Right atrium auricular region (tissue), 2 donors: ENCODE measurements at regions not wholly inside any gene's neighbourhood (a gene's known extent, or its start where the extent isn't known, plus 50 kb on each side); places are given as distances from the start of the nearest gene placed in this dataset.

Experiments
- DNase-seq: peaks from one replicate; pipeline ENCODE4 v3.0.0-alpha.2; 2019; ENCODE audit warnings: low spot score
- H3K27ac ChIP-seq, 2 donors: fragments of 200-600 bp; sonication (generic); 1 replicate in 1 of 2; 2 replicates in 1 of 2; pipeline ENCODE4 v1.5.1; 2016 to 2019
- H3K27me3 ChIP-seq, 2 donors: fragments of 200-600 bp; sonication (generic); one replicate each; pipeline versions ENCODE4 v1.5.1 to v1.6.0; 2017 to 2019
- H3K36me3 ChIP-seq: fragments of 200-600 bp; sonication (generic); one replicate; pipeline ENCODE4 v1.5.1; 2016
- H3K4me1 ChIP-seq, 2 donors: fragments of 200-600 bp; sonication (generic); one replicate each; pipeline versions ENCODE4 v1.5.1 to v1.6.0; 2017 to 2019
- H3K4me3 ChIP-seq, 2 donors: fragments of 200-600 bp; sonication (generic); 1 replicate in 1 of 2; 2 replicates in 1 of 2; pipeline ENCODE4 v1.5.1; 2017 to 2019; ENCODE audit warnings: mild to moderate bottlenecking in 1 of 2, moderate library complexity in 1 of 2
- H3K9me3 ChIP-seq, 2 donors: fragments of 200-600 bp; sonication (generic); one replicate each; pipeline ENCODE4 v1.5.1; 2019
- TF ChIP-seq, protein P1 (sequence below), 2 donors: fragments of 200-600 bp; sonication (generic); IDR thresholded peaks; one replicate each; pipeline ENCODE4 v1.5.1; 2019; ENCODE audit warnings: antibody characterized with exemption in 2 of 2

DNA sequence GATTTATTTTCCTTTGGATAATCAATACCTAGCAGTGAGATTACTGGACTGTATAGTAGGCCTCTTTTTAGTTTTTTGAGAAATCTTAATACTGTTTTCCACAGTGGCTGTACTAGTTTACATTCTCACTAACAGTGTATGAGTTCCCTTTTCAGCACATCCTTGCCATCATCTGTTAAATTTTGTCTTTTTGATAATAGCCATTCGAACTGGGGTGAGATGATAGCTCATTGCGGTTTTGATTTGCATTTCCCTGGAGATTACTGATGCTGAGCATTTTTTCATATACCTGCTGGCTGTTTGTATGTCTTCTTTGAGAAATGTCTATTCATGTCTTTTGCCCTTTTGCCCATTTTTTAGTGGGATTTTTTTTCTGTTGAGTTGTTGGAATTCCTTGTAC is 210.8 kb downstream of the CGGBP1 start:
- H3K4me3 ChIP-seq, result no peak overlapping the region
- H3K27ac ChIP-seq, result no peak overlapping the region
- no peaks in the 10 kb centered on the region for H3K4me1 ChIP-seq
- peaks cover 0 to 7% of the 10 kb centered on the region in 2 donors for H3K9me3 ChIP-seq
- no peak for DNase-seq
- TF ChIP-seq, protein P1, sequence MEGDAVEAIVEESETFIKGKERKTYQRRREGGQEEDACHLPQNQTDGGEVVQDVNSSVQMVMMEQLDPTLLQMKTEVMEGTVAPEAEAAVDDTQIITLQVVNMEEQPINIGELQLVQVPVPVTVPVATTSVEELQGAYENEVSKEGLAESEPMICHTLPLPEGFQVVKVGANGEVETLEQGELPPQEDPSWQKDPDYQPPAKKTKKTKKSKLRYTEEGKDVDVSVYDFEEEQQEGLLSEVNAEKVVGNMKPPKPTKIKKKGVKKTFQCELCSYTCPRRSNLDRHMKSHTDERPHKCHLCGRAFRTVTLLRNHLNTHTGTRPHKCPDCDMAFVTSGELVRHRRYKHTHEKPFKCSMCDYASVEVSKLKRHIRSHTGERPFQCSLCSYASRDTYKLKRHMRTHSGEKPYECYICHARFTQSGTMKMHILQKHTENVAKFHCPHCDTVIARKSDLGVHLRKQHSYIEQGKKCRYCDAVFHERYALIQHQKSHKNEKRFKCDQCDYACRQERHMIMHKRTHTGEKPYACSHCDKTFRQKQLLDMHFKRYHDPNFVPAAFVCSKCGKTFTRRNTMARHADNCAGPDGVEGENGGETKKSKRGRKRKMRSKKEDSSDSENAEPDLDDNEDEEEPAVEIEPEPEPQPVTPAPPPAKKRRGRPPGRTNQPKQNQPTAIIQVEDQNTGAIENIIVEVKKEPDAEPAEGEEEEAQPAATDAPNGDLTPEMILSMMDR (IDR thresholded peaks at IDR 0.05), result no peak
- H3K36me3 ChIP-seq, result no peaks in the 10 kb centered on the region
- no peaks in the 10 kb centered on the region for H3K27me3 ChIP-seq

DNA sequence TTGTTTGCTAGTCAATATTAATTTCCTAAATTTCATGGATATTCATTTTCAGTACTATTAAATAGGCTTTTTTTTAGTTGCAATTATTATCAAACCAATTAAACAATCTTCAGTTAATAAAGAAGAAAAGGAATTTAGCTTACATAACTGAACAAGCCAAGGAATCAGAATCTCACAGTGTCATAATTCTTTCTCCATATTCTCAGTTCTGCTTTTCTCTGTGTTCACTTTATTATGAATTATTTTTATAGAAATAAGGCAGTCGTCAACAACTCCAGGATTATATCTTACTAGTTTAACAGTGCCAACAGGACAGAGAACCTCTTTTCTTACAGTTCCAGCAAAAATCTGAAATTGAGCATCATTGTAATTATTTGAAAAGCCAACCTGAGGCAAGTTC is 221.7 kb downstream of the CGGBP1 start:
- no peak for DNase-seq
- Histone ChIP-seq H3K27me3 (no peaks in the 10 kb centered on the region), H3K4me1 (no peaks in the 10 kb centered on the region), H3K4me3 (no peak overlapping the region), H3K27ac (no peak overlapping the region), H3K9me3 (peaks cover 0 to 13% of the 10 kb centered on the region in 2 donors), H3K36me3 (no peaks in the 10 kb centered on the region)
- TF ChIP-seq, protein P1 (IDR thresholded peaks at IDR 0.05), result no peak

DNA sequence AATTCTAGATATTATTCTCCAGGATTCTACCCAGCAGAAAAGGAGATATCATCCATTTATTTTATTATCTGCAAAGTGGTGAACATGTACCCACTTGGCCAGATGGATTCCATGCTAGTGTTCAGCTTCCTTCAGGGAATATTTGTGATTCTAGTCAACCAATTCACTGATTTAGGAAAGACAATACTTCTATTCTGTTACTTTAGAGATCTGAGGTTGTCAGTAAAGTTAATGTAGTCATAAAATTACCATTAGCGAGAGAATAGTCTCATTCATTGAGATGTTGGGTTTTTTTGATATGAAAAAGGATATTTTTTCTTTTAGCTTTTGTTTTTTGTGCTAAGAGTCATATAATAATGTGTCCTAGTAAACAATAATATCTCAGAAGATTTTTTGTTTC is 222.8 kb downstream of the CGGBP1 start:
- H3K9me3 ChIP-seq, result peaks cover 0 to 13% of the 10 kb centered on the region in 2 donors
- no peak overlapping the region for H3K27ac ChIP-seq
- no peaks in the 10 kb centered on the region for H3K36me3 ChIP-seq
- no peaks in the 10 kb centered on the region for H3K27me3 ChIP-seq
- no peaks in the 10 kb centered on the region for H3K4me1 ChIP-seq
- TF ChIP-seq, protein P1 (IDR thresholded peaks at IDR 0.05), result no peak
- H3K4me3 ChIP-seq, result no peak overlapping the region
- DNase-seq, result no peak

DNA sequence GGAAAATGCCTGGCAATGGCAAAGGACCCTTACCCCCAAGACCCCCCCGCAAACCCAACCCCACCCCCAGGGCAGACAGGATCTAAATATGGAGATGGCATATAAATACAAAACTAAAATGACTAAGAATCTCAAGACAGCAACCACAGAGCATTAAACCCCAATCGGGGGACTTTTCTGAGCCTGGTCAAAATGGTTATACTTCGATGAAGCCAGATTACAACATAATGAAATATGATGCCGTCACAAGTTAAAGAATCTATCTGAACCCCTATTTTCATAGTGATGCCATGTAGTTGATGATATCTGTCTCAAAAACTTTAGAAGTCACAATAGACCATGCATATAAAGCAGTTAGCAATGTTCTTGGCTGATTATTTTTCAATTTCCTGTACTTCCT is 223.6 kb downstream of the CGGBP1 start:
- no peaks in the 10 kb centered on the region for H3K27me3 ChIP-seq
- TF ChIP-seq, protein P1 (IDR thresholded peaks at IDR 0.05), result no peak

DNA sequence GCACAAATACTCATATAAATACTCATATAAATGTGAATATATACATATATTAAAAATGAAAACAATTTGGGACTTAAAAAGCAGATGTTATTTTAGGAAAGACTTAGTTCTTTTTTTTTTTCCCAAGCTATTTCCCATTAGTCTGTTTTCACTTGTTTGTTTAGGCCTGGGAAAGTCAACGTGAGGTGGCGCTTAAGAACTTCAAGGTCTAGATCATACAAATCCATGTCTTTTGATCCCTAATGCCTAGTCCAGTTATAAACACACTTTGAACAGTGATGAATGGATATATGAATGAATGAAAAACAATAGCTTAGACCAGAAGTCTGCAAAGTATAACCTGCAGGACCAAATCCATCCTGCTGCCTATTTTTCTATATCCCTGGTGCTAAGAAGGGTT is 224.5 kb downstream of the CGGBP1 start:
- TF ChIP-seq, protein P1 (IDR thresholded peaks at IDR 0.05), result no peak
- no peak for DNase-seq
- peaks cover 0 to 2% of the 10 kb centered on the region in 2 donors for H3K9me3 ChIP-seq

More for the DNA sequence above, 223.6 kb downstream of the CGGBP1 start:
- Histone ChIP-seq H3K9me3 (peaks cover 0 to 11% of the 10 kb centered on the region in 2 donors), H3K36me3 (no peaks in the 10 kb centered on the region), H3K4me3 (no peak overlapping the region), H3K27ac (no peak overlapping the region), H3K4me1 (no peaks in the 10 kb centered on the region)
- no peak for DNase-seq

DNA sequence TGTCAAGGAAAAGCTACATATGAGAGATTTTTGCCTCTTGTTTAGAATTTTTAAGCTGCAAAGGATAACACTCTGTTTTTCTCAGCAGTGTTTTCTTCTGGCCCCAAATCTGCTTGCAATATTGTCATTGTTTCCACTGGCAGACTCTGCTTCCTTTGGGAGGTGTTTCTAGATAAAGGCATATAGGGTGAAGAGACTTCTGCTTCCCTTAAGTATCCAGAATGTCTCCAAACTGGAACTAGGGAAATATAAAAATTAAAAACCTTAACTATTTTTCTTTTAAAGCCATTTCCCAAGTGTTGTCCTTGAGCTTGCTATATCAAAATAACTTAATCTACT is 225.8 kb downstream of the CGGBP1 start:
- no peak for DNase-seq
- no peaks in the 10 kb centered on the region for H3K27me3 ChIP-seq
- no peaks in the 10 kb centered on the region for H3K9me3 ChIP-seq
- no peaks in the 10 kb centered on the region for H3K4me1 ChIP-seq
- no peak overlapping the region for H3K27ac ChIP-seq
- H3K4me3 ChIP-seq, result no peak overlapping the region
- TF ChIP-seq, protein P1 (IDR thresholded peaks at IDR 0.05), result no peak
- no peaks in the 10 kb centered on the region for H3K36me3 ChIP-seq

More for the DNA sequence above, 224.5 kb downstream of the CGGBP1 start:
- no peaks in the 10 kb centered on the region for H3K4me1 ChIP-seq
- no peak overlapping the region for H3K4me3 ChIP-seq
- H3K27ac ChIP-seq, result no peak overlapping the region
- no peaks in the 10 kb centered on the region for H3K27me3 ChIP-seq
- no peaks in the 10 kb centered on the region for H3K36me3 ChIP-seq
